Neural cell (in vitro differentiated cells): ENCODE measurements at regions not wholly inside any gene's neighbourhood (a gene's known extent, or its start where the extent isn't known, plus 50 kb on each side); places are given as distances from the start of the nearest gene placed in this dataset.

ENCODE experiments used
- H2AFZ ChIP-seq: fragments of 200-600, 300-800 bp; sonication (generic), shearing (Covaris generic); 2 replicates; pipeline ENCODE4 v1.6.0; 2014; ENCODE audit warnings: low read depth, mild to moderate bottlenecking, antibody characterized with exemption, low read length, moderate library complexity
- H3F3A ChIP-seq: fragments of 200-600 bp; shearing (Covaris generic); 2 replicates; pipeline ENCODE4 v1.6.1; 2016; ENCODE audit warnings: mild to moderate bottlenecking, moderate library complexity, mixed read lengths, antibody characterized with exemption, low read length; ENCODE audit not compliant: insufficient read depth, poor library complexity, severe bottlenecking
- H3K27ac ChIP-seq: fragments of 200-600, 300-800 bp; sonication (generic), shearing (Covaris generic); 2 replicates; pipeline ENCODE4 v1.5.1; 2014; ENCODE audit warnings: mild to moderate bottlenecking, low read length, moderate library complexity
- H3K27me3 ChIP-seq: fragments of 300-800, 200-600 bp; sonication (generic), shearing (Covaris generic); 2 replicates; pipeline ENCODE4 v1.6.0; 2014; ENCODE audit warnings: mild to moderate bottlenecking, low read depth, low read length, moderate library complexity; ENCODE audit not compliant: insufficient read depth
- H3K36me3 ChIP-seq: fragments of 300-800, 200-600 bp; sonication (generic), shearing (Covaris generic); 2 replicates; pipeline ENCODE4 v1.5.1; 2014; ENCODE audit warnings: mild to moderate bottlenecking, antibody characterized with exemption, low read length, moderate library complexity; ENCODE audit not compliant: insufficient read depth
- H3K4me2 ChIP-seq: fragments of 300-800, 200-600 bp; sonication (generic), shearing (Covaris generic); 2 replicates; pipeline ENCODE4 v1.6.0; 2014; ENCODE audit warnings: mild to moderate bottlenecking, low read length
- H3K4me3 ChIP-seq: fragments of 300-800, 200-600 bp; sonication (generic), shearing (Covaris generic); 2 replicates; pipeline ENCODE4 v1.5.1; 2014; ENCODE audit warnings: mild to moderate bottlenecking, low read length, moderate library complexity
- H3K79me2 ChIP-seq: fragments of 200-600 bp; shearing (Covaris generic); replicated peaks from 2 replicates; pipeline ENCODE4 v1.6.0; 2014; ENCODE audit warnings: mild to moderate bottlenecking, low read length, moderate library complexity; ENCODE audit not compliant: insufficient read depth
- H3K9ac ChIP-seq: fragments of 300-800, 200-600 bp; sonication (generic), shearing (Covaris generic); 2 replicates; pipeline ENCODE4 v1.6.1; 2016; ENCODE audit warnings: mild to moderate bottlenecking, low read length, mixed read lengths
- H3K9me2 ChIP-seq: fragments of 200-600 bp; shearing (Covaris generic); 2 replicates; pipeline ENCODE4 v1.6.1; 2016; ENCODE audit warnings: mild to moderate bottlenecking, low read length, mixed read lengths; ENCODE audit not compliant: insufficient read depth
- H3K9me3 ChIP-seq: fragments of 200-600, 300-800 bp; sonication (generic), shearing (Covaris generic); 2 replicates; pipeline ENCODE4 v1.6.1; 2016; ENCODE audit warnings: mild to moderate bottlenecking, mixed run types, low read length, moderate library complexity, mixed read lengths
- H4K20me1 ChIP-seq: fragments of 200-600 bp; shearing (Covaris generic); 2 replicates; pipeline ENCODE4 v1.6.1; 2016; ENCODE audit warnings: mild to moderate bottlenecking, mixed run types; ENCODE audit not compliant: insufficient read depth
- EP300 ChIP-seq: fragments of 450-650 bp; conservative IDR thresholded peaks from 2 replicates; pipeline ENCODE4 v1.6.1; 2014; ENCODE audit warnings: antibody characterized with exemption, mild to moderate bottlenecking, moderate library complexity; ENCODE audit not compliant: poor library complexity, severe bottlenecking
- EZH2 ChIP-seq: fragments of 200-600, 300-800 bp; shearing (Covaris generic), sonication (generic); IDR thresholded peaks from 2 replicates; pipeline ENCODE4 v1.6.1; 2014; ENCODE audit warnings: antibody characterized with exemption, low read length, borderline replicate concordance, mild to moderate bottlenecking; ENCODE audit not compliant: insufficient read depth, poor library complexity, severe bottlenecking
- MXI1 ChIP-seq: fragments of 450-650 bp; conservative IDR thresholded peaks from 2 replicates; pipeline ENCODE4 v1.6.1; 2014; ENCODE audit warnings: antibody characterized with exemption, mild to moderate bottlenecking; ENCODE audit not compliant: poor library complexity, severe bottlenecking
- POLR2AphosphoS5 ChIP-seq: IDR thresholded peaks from 2 replicates; pipeline ENCODE4 v1.6.1; 2012
- RAD21 ChIP-seq: fragments of 450-650 bp; conservative IDR thresholded peaks from 2 replicates; pipeline ENCODE4 v1.6.1; 2014; ENCODE audit warnings: antibody characterized with exemption, mild to moderate bottlenecking, moderate library complexity
- SMC3 ChIP-seq: fragments of 450-650 bp; conservative IDR thresholded peaks from 2 replicates; pipeline ENCODE4 v1.6.1; 2014; ENCODE audit warnings: antibody characterized with exemption, mild to moderate bottlenecking, moderate library complexity; ENCODE audit not compliant: poor library complexity
- TAF1 ChIP-seq: IDR thresholded peaks from 2 replicates; pipeline ENCODE4 v1.6.1; 2012; ENCODE audit warnings: low read depth
- TF ChIP-seq, protein P1 (sequence below): IDR thresholded peaks from 2 replicates; pipeline ENCODE4 v1.6.1; 2012; ENCODE audit warnings: borderline replicate concordance
- TF ChIP-seq, protein P2 (sequence below): fragments of 450-650 bp; IDR thresholded peaks from 2 replicates; pipeline ENCODE4 v1.5.1; 2014; ENCODE audit warnings: antibody characterized with exemption, mild to moderate bottlenecking, moderate library complexity; ENCODE audit not compliant: poor library complexity, severe bottlenecking

DNA sequence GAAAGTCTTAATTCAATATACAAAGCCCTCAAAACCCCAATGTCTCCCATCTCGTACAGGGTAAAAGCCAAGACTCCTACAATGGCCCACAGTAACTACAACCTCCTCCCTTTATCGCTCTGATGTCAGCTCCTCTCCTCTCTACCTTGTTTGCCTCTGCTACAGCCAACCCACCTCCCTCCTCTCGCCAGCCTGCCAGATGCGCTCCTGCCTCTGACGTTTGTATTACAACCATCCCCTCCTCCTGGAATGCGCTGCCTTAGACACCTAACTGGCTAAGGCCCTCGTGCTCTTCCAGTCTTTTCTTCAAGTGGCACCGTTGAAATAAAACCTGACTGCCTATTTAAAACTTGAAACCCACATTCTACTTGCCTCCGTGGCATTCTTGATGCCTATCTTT, 115.3 kb upstream of the MYO3A start:
- Histone ChIP-seq H3K4me2 (peak overlapping the region; percentile 62), H2AFZ (no peak overlapping the region)
- TF ChIP-seq, protein P1, sequence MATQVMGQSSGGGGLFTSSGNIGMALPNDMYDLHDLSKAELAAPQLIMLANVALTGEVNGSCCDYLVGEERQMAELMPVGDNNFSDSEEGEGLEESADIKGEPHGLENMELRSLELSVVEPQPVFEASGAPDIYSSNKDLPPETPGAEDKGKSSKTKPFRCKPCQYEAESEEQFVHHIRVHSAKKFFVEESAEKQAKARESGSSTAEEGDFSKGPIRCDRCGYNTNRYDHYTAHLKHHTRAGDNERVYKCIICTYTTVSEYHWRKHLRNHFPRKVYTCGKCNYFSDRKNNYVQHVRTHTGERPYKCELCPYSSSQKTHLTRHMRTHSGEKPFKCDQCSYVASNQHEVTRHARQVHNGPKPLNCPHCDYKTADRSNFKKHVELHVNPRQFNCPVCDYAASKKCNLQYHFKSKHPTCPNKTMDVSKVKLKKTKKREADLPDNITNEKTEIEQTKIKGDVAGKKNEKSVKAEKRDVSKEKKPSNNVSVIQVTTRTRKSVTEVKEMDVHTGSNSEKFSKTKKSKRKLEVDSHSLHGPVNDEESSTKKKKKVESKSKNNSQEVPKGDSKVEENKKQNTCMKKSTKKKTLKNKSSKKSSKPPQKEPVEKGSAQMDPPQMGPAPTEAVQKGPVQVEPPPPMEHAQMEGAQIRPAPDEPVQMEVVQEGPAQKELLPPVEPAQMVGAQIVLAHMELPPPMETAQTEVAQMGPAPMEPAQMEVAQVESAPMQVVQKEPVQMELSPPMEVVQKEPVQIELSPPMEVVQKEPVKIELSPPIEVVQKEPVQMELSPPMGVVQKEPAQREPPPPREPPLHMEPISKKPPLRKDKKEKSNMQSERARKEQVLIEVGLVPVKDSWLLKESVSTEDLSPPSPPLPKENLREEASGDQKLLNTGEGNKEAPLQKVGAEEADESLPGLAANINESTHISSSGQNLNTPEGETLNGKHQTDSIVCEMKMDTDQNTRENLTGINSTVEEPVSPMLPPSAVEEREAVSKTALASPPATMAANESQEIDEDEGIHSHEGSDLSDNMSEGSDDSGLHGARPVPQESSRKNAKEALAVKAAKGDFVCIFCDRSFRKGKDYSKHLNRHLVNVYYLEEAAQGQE = peak; percentile 46
- TF ChIP-seq EP300 (peak; percentile 54), MXI1 (no peak), EZH2 (no peak), POLR2AphosphoS5 (peak; percentile 81), SMC3 (no peak), RAD21 (peak; percentile 27), TAF1 (peak; percentile 37)
- TF ChIP-seq, protein P2, sequence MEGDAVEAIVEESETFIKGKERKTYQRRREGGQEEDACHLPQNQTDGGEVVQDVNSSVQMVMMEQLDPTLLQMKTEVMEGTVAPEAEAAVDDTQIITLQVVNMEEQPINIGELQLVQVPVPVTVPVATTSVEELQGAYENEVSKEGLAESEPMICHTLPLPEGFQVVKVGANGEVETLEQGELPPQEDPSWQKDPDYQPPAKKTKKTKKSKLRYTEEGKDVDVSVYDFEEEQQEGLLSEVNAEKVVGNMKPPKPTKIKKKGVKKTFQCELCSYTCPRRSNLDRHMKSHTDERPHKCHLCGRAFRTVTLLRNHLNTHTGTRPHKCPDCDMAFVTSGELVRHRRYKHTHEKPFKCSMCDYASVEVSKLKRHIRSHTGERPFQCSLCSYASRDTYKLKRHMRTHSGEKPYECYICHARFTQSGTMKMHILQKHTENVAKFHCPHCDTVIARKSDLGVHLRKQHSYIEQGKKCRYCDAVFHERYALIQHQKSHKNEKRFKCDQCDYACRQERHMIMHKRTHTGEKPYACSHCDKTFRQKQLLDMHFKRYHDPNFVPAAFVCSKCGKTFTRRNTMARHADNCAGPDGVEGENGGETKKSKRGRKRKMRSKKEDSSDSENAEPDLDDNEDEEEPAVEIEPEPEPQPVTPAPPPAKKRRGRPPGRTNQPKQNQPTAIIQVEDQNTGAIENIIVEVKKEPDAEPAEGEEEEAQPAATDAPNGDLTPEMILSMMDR = no peak

DNA sequence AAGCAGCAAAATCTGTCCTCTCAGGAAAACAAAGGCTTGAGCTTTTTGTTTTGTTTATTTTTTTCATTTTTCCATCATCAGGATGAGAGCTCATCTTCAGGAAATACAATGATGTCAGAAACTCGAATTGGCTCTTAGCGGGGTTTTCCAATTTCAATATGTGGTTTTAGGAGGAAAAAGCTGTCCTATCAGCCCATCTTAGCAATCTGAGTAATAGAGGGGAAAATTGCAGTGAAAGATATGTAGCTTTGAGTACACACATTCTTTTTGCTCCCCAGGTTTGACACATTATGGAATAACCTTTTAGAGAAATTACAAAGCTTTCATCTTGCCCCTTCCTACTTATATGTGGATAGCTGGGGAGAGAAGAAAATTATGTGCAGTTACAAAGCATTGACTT, 113.6 kb upstream of the MYO3A start:
- H3K4me2 ChIP-seq = peak overlapping the region; percentile 49
- H3K27ac ChIP-seq = peak overlapping the region; percentile 99
- peaks cover 4% of the 10 kb centered on the region for H3K79me2 ChIP-seq
- no peaks in the 10 kb centered on the region for H3K9me2 ChIP-seq
- H3K9ac ChIP-seq = peak overlapping the region; percentile 70
- H2AFZ ChIP-seq = no peak overlapping the region
- no peak overlapping the region for H3K4me3 ChIP-seq
- no peaks in the 10 kb centered on the region for H3K36me3 ChIP-seq
- H3F3A ChIP-seq = peaks cover 26% of the 10 kb centered on the region
- TF ChIP-seq TAF1 = no peak
- no peak for TF ChIP-seq SMC3
- no peak for TF ChIP-seq RAD21
- TF ChIP-seq, protein P2 = no peak
- TF ChIP-seq MXI1 = no peak
- TF ChIP-seq EP300 = peak; percentile 88
- TF ChIP-seq EZH2 = no peak
- TF ChIP-seq, protein P1 = peak; percentile 98
- peak; percentile 71 for TF ChIP-seq POLR2AphosphoS5
- H3K9me3 ChIP-seq = no peaks in the 10 kb centered on the region
- H4K20me1 ChIP-seq = no peaks in the 10 kb centered on the region
- no peaks in the 10 kb centered on the region for H3K27me3 ChIP-seq

More for the DNA sequence above, 115.3 kb upstream of the MYO3A start:
- no peaks in the 10 kb centered on the region for H3K9me2 ChIP-seq
- H3K79me2 ChIP-seq = peaks cover 4% of the 10 kb centered on the region
- no peaks in the 10 kb centered on the region for H3K9me3 ChIP-seq
- peak overlapping the region; percentile 70 for H3K9ac ChIP-seq
- peaks cover 29% of the 10 kb centered on the region for H3F3A ChIP-seq
- no peaks in the 10 kb centered on the region for H3K27me3 ChIP-seq
- no peaks in the 10 kb centered on the region for H3K36me3 ChIP-seq
- no peaks in the 10 kb centered on the region for H4K20me1 ChIP-seq
- peak overlapping the region; percentile 99 for H3K27ac ChIP-seq
- H3K4me3 ChIP-seq = peak overlapping the region; percentile 22
